NCI-H2227 treated with DMSO at 0.1 percent for 48 hours (cell line): ENCODE measurements at regions not wholly inside any gene's neighbourhood (a gene's known extent, or its start where the extent isn't known, plus 50 kb on each side); places are given as distances from the start of the nearest gene placed in this dataset.
"Not testable (repeated sequence)": the region's sequence is repeated elsewhere in the genome, so short reads cannot be mapped to it uniquely, and the experiment has no call there.

Source experiments
- DNase-seq: peaks from one replicate; lab custom pipeline; 2025; lab: John Stamatoyannopoulos, UW

DNA sequence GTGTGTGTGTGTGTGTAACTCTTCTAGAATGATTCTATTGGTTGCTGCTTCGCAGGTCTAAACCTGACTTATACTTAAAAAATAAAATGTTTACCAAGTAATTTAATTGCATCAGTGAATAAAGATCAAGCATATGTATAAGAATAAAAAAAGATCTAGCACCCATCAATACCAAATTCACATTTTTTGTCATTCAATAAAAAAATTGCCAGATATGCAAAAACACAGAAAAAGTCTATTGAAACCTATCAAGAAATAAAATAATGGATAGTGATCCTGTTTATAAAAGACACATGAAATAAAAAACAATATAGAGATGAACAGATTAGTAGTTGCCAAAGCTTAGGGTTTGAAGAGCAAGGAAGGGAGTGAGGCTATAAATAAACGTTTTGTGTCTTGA is 2095.0 kb upstream of the ACO1 start:
- no peak for DNase-seq

GRCh38 chr9:30292026-30292425 is 2092.4 kb upstream of the ACO1 start:
- not testable (repeated sequence) for DNase-seq

DNA sequence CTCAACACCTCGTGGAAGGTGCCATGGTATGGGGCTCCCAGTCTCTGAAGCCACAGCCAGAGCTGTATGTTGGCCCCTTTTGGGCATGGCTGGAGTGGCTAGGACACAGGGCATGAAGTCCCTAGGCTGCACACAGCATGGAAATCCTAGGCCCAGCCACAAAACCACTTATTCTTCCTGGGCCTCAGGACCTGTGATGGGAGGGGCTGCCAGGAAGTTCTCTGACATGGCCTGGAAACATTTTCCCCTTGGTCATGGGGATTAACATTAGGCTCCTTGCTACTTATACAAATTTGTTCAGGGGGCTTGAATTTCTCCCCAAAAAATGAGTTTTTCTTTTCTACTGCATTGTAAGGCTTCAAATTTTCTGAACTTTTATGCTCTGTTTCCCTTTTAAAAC is 2091.2 kb upstream of the ACO1 start:
- DNase-seq, result no peak

GRCh38 chr9:30299126-30299780 is 2085.2 kb upstream of the ACO1 start:
- DNase-seq, result no peak

GRCh38 chr9:30301271-30301963 is 2083.0 kb upstream of the ACO1 start:
- no peak for DNase-seq

GRCh38 chr9:30310711-30311110 is 2073.7 kb upstream of the ACO1 start:
- no peak for DNase-seq

- DNase-seq, result no peak
These were observed 2055.0 kb upstream of the ACO1 start for GRCh38 chr9:30329431-30329830.

GRCh38 chr9:30348904-30349303 is 2035.5 kb upstream of the ACO1 start:
- DNase-seq, result no peak

DNA sequence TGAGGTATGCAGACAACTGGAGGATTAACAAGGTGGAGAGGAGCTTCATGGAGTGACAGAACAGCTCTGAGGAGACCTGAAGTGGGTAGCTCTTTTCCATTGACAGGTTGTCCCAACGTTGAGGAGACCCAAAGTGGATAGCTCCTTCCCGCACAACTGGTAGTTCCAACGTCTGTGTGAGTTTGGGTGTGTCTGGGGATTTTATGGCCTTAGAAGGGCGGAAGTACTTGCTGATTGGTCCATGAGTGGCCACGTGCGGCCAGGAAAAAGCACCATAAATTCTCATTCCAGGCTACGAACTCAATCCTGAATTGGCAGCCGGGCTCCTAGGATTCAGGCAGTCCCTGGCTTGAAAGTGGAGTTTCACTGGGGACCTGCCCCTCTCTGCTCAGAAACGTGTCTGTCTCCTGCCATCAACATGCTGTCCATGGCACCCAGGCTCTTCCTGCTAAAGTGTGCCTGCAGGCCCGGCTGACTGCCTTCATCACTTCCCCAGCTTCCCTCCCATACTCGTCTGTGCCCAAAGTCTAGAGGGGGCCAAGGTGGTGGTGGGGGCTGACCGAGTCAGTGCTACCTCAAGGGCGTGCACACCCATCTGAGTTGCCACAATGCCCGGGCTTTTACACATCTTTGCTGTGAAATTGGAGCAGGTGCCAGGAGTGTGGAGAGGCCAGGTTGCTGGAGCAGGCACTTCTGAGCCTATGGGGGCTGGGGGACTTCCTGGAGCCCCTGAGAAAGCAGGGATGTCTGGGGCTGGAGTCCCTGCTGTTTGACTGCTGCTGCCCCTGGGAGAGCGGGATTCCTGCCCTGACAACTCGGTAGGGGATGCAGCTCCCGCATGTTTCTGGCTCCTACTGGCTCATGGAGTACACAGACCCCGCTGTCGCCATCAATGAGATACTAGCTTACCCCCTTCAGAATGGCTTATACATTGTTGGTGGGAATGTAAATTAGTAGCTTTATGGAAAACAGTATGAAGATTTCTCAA is 2034.6 kb upstream of the ACO1 start:
- DNase-seq, result peak; percentile 34

DNA sequence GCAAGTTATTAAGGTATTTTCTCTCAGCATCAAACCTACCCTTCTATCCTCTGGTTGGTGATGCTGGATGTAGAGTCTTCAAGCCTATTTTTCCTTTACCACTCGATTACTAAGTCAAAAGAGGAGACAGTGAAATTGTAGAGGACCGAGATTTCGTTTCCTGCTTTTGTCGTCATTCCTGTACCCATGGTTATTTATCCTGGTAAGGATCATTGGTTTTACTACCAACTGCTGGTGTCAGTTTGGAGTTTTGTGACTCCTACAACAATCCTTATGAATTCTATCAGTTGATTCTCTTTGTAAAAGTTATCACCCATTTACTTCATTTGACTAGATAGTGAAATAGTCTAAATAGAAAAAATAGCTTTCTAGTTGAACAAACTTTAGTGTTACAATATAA is 2028.2 kb upstream of the ACO1 start:
- no peak for DNase-seq

DNA sequence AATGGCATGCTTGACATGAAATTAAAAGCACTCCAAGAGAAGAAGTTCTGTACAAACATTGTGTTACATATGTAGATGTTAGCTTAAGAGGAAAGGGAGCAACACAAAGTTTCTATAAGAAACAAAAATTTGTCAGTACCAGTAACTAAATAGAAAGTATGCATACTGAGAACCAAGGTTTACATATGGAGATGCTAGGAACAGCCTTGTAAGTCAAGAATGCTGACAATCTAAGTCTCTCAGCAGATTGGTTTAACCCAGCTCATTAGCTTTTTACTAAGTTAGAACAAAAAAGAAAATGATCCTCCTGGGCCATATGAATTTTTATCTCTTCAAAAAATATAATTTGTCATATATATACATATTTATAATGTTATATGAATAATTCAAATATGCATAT is 2022.1 kb upstream of the ACO1 start:
- DNase-seq, result no peak

GRCh38 chr9:30366140-30366539 is 2018.3 kb upstream of the ACO1 start:
- DNase-seq, result not testable (repeated sequence)

- DNase-seq, result no peak
These were observed 2002.2 kb upstream of the ACO1 start for GRCh38 chr9:30382271-30382670.

DNA sequence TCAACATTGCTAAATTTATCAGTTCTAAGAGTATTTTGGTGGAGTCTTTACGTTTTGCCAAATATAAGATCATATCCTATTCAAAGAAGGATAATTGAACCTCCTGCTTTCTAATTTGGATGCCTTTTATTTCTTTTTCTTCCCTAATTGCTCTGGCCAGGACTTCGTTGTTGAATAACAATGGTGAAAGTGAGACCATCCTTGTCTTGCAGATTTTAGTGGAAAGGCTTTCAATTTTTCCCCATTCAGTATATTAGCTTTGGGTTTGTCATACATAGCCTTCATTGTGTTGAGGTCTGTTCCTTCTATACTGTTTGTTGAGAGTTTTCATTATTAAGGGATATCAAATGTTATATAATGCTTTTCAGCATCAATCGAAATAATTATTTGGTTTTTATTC is 1974.2 kb upstream of the ACO1 start:
- no peak for DNase-seq

- DNase-seq, result no peak
These were observed 1972.9 kb upstream of the ACO1 start for GRCh38 chr9:30411571-30411970.

DNA sequence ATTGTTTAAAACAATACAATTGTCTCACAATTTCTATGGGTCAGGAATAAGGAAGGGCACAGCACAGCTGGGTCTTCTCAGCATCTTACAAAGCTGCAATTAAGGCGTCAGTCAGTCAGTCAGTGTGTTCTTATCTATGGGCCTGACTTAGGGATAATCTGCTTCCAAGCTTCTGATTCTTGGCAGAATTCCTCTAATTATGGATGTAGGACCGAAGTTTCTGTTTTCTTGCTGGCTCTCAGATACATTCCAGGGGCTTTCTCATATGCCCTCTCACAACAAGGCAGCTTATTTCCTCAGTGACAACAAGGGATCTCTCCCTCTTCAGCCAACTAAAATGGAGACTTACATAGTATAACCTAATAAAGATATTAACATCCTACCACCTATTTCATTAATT is 1925.3 kb upstream of the ACO1 start:
- no peak for DNase-seq

GRCh38 chr9:30476826-30477225 is 1907.6 kb upstream of the ACO1 start:
- DNase-seq, result no peak

- no peak for DNase-seq
These were observed 1905.8 kb upstream of the ACO1 start for GRCh38 chr9:30478684-30479083.

DNA sequence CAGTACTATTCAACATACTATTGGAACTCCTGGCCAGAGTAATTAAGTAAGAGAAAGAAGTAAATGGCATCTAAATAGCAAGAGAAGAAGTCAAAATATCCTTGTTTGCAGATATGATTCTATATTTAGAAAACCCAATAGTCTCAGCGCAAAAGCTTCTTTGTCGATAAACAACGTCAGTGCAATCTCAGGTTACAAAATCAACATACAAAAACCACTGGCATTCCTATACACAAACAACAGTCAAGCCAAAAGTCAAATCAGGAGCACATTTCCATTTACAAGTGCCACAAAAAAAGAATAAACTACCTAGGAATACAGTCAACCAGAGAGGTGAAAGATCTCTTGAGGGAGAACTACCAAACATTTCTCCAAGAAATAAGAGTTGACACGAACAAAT is 1901.9 kb upstream of the ACO1 start:
- DNase-seq, result no peak

- DNase-seq, result no peak
These were observed 1899.8 kb upstream of the ACO1 start for GRCh38 chr9:30484690-30485089.

DNA sequence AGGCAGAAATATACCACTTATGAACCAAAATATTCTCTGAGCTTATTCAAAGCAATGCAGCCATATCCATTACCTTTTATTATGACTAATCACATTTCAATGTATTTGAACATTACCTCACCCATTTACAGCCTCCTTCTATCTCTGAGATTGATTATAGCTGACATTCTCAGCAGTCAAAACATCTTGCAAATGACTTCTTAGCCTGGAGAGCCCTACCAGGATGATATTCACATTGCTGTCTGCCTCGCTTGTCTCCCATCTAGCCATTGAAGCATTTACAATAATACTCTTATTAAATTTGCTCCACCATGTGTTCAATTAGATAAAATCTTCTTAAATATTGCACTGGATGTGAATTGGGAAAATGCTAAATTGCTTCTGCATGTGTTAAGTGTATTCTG is 1879.9 kb upstream of the ACO1 start:
- DNase-seq, result no peak

DNA sequence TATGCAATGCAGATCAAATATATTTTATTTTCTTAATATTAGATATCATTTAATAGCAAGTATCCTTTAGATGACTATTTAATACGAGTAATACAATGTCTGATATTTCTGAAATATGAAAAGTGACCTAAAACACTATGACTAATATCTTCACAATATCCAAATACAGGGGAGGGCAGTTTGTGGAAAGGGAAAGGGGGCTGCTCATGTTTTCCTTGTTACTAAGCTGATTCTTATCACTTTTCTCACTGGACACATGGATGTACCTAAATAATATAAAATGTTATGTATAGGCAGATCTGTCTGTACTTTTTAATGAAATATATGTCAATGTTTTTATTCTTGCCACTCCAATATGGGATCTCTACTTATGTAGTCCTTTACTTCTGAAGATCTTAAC is 1879.1 kb upstream of the ACO1 start:
- DNase-seq, result no peak

DNA sequence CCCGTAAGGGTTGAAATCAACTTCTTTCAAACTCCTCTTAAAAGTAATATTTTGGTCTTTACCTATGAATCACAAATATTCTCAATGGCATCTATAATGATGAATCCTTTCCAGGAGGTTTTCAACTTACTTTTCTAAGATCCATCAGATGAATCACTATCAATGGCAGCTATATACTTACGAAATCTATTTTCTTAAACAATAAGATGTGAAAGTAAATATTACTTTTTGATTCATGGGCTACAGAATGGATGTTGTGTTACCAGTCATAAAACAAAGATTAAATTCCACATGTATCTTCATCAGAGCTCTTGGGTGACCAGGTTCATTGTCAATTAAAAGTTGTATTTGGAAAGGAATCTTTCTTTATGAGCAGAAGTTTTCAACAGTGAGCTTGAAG is 1877.7 kb upstream of the ACO1 start:
- no peak for DNase-seq
